ENCODE measurements at regions not wholly inside any gene's neighbourhood (a gene's known extent, or its start where the extent isn't known, plus 50 kb on each side); places are given as distances from the start of the nearest gene placed in this dataset.

GRCh38 chr9:82606071-82606470 is 456.9 kb downstream of the RASEF start:
- DNase-seq: peak; percentile 60
- H3K27ac ChIP-seq: peak overlapping the region in 2 of 4 donors; percentile 17 to 43
- intact Hi-C loops (cut with DNase I): loop anchor here (5.0 to 10.0 kb wide), 3 partner anchors 74 to 2001 kb away; no protein-coding TSS in a partner anchor
- H3K9me3 ChIP-seq: no peaks in the 10 kb centered on the region
- WGBS, 2 donors: 33 to 68% methylated on average over 1 of the region's 1 CpG
- no peaks in the 10 kb centered on the region for H3K36me3 ChIP-seq
- H3K4me1 ChIP-seq: peaks cover 0 to 32% (median 26%) of the 10 kb centered on the region in 4 donors
- H3K4me3 ChIP-seq: no peak overlapping the region
- H3K27me3 ChIP-seq: no peaks in the 10 kb centered on the region
- no peak for TF ChIP-seq CTCF (IDR thresholded peaks at IDR 0.05)
- no peak for TF ChIP-seq POLR2A (IDR thresholded peaks at IDR 0.05)
- no peak for TF ChIP-seq POLR2AphosphoS5 (IDR thresholded peaks at IDR 0.05)
- TF ChIP-seq EP300 (IDR thresholded peaks at IDR 0.05): no peak

- peak; percentile 38 to 60 (median 52) for TF ChIP-seq CTCF (IDR thresholded peaks at IDR 0.05)
- TF ChIP-seq EP300 (IDR thresholded peaks at IDR 0.05): no peak
- 47 to 50% methylated on average over 7 of the region's 7 CpGs for WGBS, 2 donors
- H3K4me1 ChIP-seq: peaks cover 0 to 25% (median 19%) of the 10 kb centered on the region in 4 donors
- DNase-seq: peak; percentile 67
- intact Hi-C loops (cut with DNase I): loop anchor here (5.0 to 10.0 kb wide), 3 partner anchors 74 to 2002 kb away; no protein-coding TSS in a partner anchor
- H3K27ac ChIP-seq: peak overlapping the region in 2 of 4 donors; percentile 17 to 43
- H3K27me3 ChIP-seq: no peaks in the 10 kb centered on the region
- H3K36me3 ChIP-seq: no peaks in the 10 kb centered on the region
- H3K9me3 ChIP-seq: no peaks in the 10 kb centered on the region
- H3K4me3 ChIP-seq: no peak overlapping the region
Measured at GRCh38 chr9:82606492-82607382, 456.2 kb downstream of the RASEF start.

GRCh38 chr9:82608487-82608886 is 454.5 kb downstream of the RASEF start:
- no peaks in the 10 kb centered on the region for H3K27me3 ChIP-seq
- H3K4me3 ChIP-seq: no peak overlapping the region
- H3K9me3 ChIP-seq: no peaks in the 10 kb centered on the region
- TF ChIP-seq CTCF (IDR thresholded peaks at IDR 0.05): no peak
- 21 to 65% methylated on average over 4 of the region's 4 CpGs for WGBS, 2 donors
- H3K36me3 ChIP-seq: no peaks in the 10 kb centered on the region
- H3K4me1 ChIP-seq: peaks cover 0 to 21% (median 19%) of the 10 kb centered on the region in 4 donors
- H3K27ac ChIP-seq: no peak overlapping the region
- DNase-seq: no peak
- intact Hi-C loops (cut with DNase I): loop anchor here (5.0 to 10.0 kb wide), 3 partner anchors 76 to 2004 kb away; no protein-coding TSS in a partner anchor

- DNase-seq: no peak
- no peak for TF ChIP-seq POLR2A (IDR thresholded peaks at IDR 0.05)
- TF ChIP-seq EP300 (IDR thresholded peaks at IDR 0.05): no peak
- no peak for TF ChIP-seq CTCF (IDR thresholded peaks at IDR 0.05)
- no peak for TF ChIP-seq POLR2AphosphoS5 (IDR thresholded peaks at IDR 0.05)
- H3K27me3 ChIP-seq: no peaks in the 10 kb centered on the region
- no peak overlapping the region for H3K4me3 ChIP-seq
- H3K9me3 ChIP-seq: no peaks in the 10 kb centered on the region
- WGBS, 2 donors: 87 to 93% methylated on average over 5 of the region's 5 CpGs
- intact Hi-C loops (cut with DNase I): no loop called here
- H3K4me1 ChIP-seq: no peaks in the 10 kb centered on the region
- H3K36me3 ChIP-seq: no peaks in the 10 kb centered on the region
- H3K27ac ChIP-seq: no peak overlapping the region
Measured at GRCh38 chr9:82612942-82613341, 450.0 kb downstream of the RASEF start.
